Fibroblast of pulmonary artery (primary cell): ENCODE measurements at regions not wholly inside any gene's neighbourhood (a gene's known extent, or its start where the extent isn't known, plus 50 kb on each side); places are given as distances from the start of the nearest gene placed in this dataset.

ENCODE experiments used
- DNase-seq: peaks from one replicate; pipeline ENCODE4 v3.0.0-alpha.2; 2010; ENCODE audit warnings: low read depth
- H3K4me3 ChIP-seq: replicated peaks from 2 replicates; pipeline ENCODE4 v1.5.1; 2011; ENCODE audit warnings: low read depth, mild to moderate bottlenecking, control low read depth, low read length, moderate library complexity
- CTCF ChIP-seq: IDR thresholded peaks from 2 replicates; pipeline ENCODE4 v1.5.1; 2011; ENCODE audit warnings: mild to moderate bottlenecking, control low read depth, low read length, inconsistent platforms; ENCODE audit errors: missing control alignments

- TF ChIP-seq CTCF: no peak
- H3K4me3 ChIP-seq: no peak overlapping the region
- DNase-seq: no peak
Measured at GRCh38 chr6:103578115-103578514, 1281.6 kb downstream of the HACE1 start.

GRCh38 chr6:103570431-103570830 is 1289.3 kb downstream of the HACE1 start:
- DNase-seq: no peak
- no peak overlapping the region for H3K4me3 ChIP-seq
- no peak for TF ChIP-seq CTCF

GRCh38 chr6:103554911-103555310 is 1304.8 kb downstream of the HACE1 start:
- TF ChIP-seq CTCF: no peak
- no peak overlapping the region for H3K4me3 ChIP-seq
- no peak for DNase-seq

- no peak for TF ChIP-seq CTCF
- no peak for DNase-seq
- no peak overlapping the region for H3K4me3 ChIP-seq
Measured at GRCh38 chr6:103538381-103538780, 1321.3 kb downstream of the HACE1 start.

GRCh38 chr6:103534814-103535213 is 1324.9 kb downstream of the HACE1 start:
- no peak for TF ChIP-seq CTCF
- DNase-seq: no peak
- H3K4me3 ChIP-seq: no peak overlapping the region

GRCh38 chr6:103534095-103534494 is 1325.6 kb downstream of the HACE1 start:
- no peak for DNase-seq
- TF ChIP-seq CTCF: no peak
- H3K4me3 ChIP-seq: no peak overlapping the region

- no peak for DNase-seq
- H3K4me3 ChIP-seq: no peak overlapping the region
- TF ChIP-seq CTCF: no peak
Measured at GRCh38 chr6:103522045-103522444, 1337.7 kb downstream of the HACE1 start.
